GM23248 (cell line): ENCODE measurements at regions not wholly inside any gene's neighbourhood (a gene's known extent, or its start where the extent isn't known, plus 50 kb on each side); places are given as distances from the start of the nearest gene placed in this dataset.

Experiments
- EZH2 ChIP-seq: fragments of 200-600 bp; sonication (generic); IDR thresholded peaks from 2 replicates; pipeline ENCODE4 v1.6.1; 2018; ENCODE audit warnings: antibody characterized with exemption, mild to moderate bottlenecking; ENCODE audit not compliant: insufficient read depth, poor library complexity, severe bottlenecking
- EZH2phosphoT487 ChIP-seq: fragments of 200-600 bp; sonication (generic); IDR thresholded peaks from 2 replicates; pipeline ENCODE4 v1.6.1; 2018; ENCODE audit warnings: antibody characterized with exemption, moderate library complexity, mild to moderate bottlenecking, low read depth; ENCODE audit not compliant: insufficient read depth

GRCh38 chr15:75129788-75130187 lies 71.9 kb upstream of the C15orf39 start:
- TF ChIP-seq EZH2 (no peak), EZH2phosphoT487 (no peak)
